OCI-LY1 (cell line): ENCODE measurements at regions not wholly inside any gene's neighbourhood (a gene's known extent, or its start where the extent isn't known, plus 50 kb on each side); places are given as distances from the start of the nearest gene placed in this dataset.

Source experiments
- H2AFZ ChIP-seq: fragments of 200-600 bp; sonication (generic), shearing (Covaris generic); 2 replicates; pipeline ENCODE4 v1.6.0; 2014; ENCODE audit warnings: antibody characterized with exemption, mild to moderate bottlenecking, low read length
- H3F3A ChIP-seq: fragments of 200-600 bp; sonication (generic), shearing (Covaris generic); 2 replicates; pipeline ENCODE4 v1.6.0; 2014; ENCODE audit warnings: mild to moderate bottlenecking, antibody characterized with exemption, low read length, moderate library complexity; ENCODE audit not compliant: insufficient read depth
- H3K27ac ChIP-seq: fragments of 200-600 bp; sonication (generic); 2 replicates; pipeline ENCODE4 v1.5.1; 2014; ENCODE audit warnings: low read length, mixed run types, mild to moderate bottlenecking, low read depth; ENCODE audit not compliant: poor library complexity, severe bottlenecking
- H3K27me3 ChIP-seq: fragments of 200-600 bp; sonication (generic); 2 replicates; pipeline ENCODE4 v1.6.0; 2014; ENCODE audit warnings: antibody characterized with exemption, mild to moderate bottlenecking, low read length, moderate library complexity; ENCODE audit not compliant: insufficient read depth
- H3K36me3 ChIP-seq: fragments of 200-600 bp; sonication (generic); 2 replicates; pipeline ENCODE4 v1.6.1; 2014; ENCODE audit warnings: mild to moderate bottlenecking, antibody characterized with exemption, low read length, moderate library complexity, mixed read lengths; ENCODE audit not compliant: insufficient read depth
- H3K4me1 ChIP-seq: fragments of 200-600 bp; sonication (generic); 2 replicates; pipeline ENCODE4 v1.5.1; 2014; ENCODE audit warnings: mild to moderate bottlenecking, low read length, moderate library complexity; ENCODE audit not compliant: insufficient read depth, severe bottlenecking
- H3K4me2 ChIP-seq: fragments of 200-600 bp; sonication (generic), shearing (Covaris generic); 2 replicates; pipeline ENCODE4 v1.6.1; 2014; ENCODE audit warnings: low read length
- H3K4me3 ChIP-seq: fragments of 200-600 bp; sonication (generic); 2 replicates; pipeline ENCODE4 v1.5.1; 2014; ENCODE audit warnings: low read length, low read depth, mild to moderate bottlenecking, mixed read lengths; ENCODE audit not compliant: poor library complexity, severe bottlenecking
- H3K79me2 ChIP-seq: fragments of 200-600 bp; shearing (Covaris generic); 2 replicates; pipeline ENCODE4 v1.6.1; 2016; ENCODE audit warnings: mixed run types, low read length, mixed read lengths; ENCODE audit not compliant: insufficient read depth
- H3K9ac ChIP-seq: fragments of 200-600 bp; sonication (generic), shearing (Covaris generic); 2 replicates; pipeline ENCODE4 v1.6.1; 2014; ENCODE audit warnings: mild to moderate bottlenecking, low read length, mixed read lengths
- H3K9me2 ChIP-seq: fragments of 200-600 bp; sonication (generic), shearing (Covaris generic); 2 replicates; pipeline ENCODE4 v1.6.1; 2014; ENCODE audit warnings: low read depth, mild to moderate bottlenecking, low read length, mixed read lengths
- H3K9me3 ChIP-seq: fragments of 200-600 bp; shearing (Covaris generic); 2 replicates; pipeline ENCODE4 v1.6.1; 2014; ENCODE audit warnings: low read length, mixed read lengths
- H4K20me1 ChIP-seq: fragments of 200-600 bp; sonication (generic), shearing (Covaris generic); 2 replicates; pipeline ENCODE4 v1.6.0; 2016; ENCODE audit warnings: mild to moderate bottlenecking, low read length; ENCODE audit not compliant: insufficient read depth
- CTCF ChIP-seq: fragments of 200-600 bp; sonication (generic), shearing (Covaris generic); IDR thresholded peaks from 2 replicates; pipeline ENCODE4 v1.5.1; 2017; ENCODE audit warnings: mild to moderate bottlenecking, antibody characterized with exemption, low read length, moderate library complexity, mixed read lengths
- EZH2 ChIP-seq: fragments of 200-600 bp; sonication (generic), shearing (Covaris generic); IDR thresholded peaks from 2 replicates; pipeline ENCODE4 v1.8.0; 2017; ENCODE audit warnings: borderline replicate concordance, mixed run types, mild to moderate bottlenecking, antibody characterized with exemption, low read length, moderate library complexity, mixed read lengths

GRCh38 chr5:109487753-109488420 is 78.1 kb upstream of the PJA2 start:
- Histone ChIP-seq H3K4me3 (no peak overlapping the region), H3K9ac (no peak overlapping the region), H3K9me2 (no peaks in the 10 kb centered on the region), H3K79me2 (no peaks in the 10 kb centered on the region), H3K4me1 (no peaks in the 10 kb centered on the region), H3K4me2 (no peak overlapping the region), H3K9me3 (no peaks in the 10 kb centered on the region), H3F3A (no peaks in the 10 kb centered on the region), H3K27me3 (no peaks in the 10 kb centered on the region), H3K36me3 (no peaks in the 10 kb centered on the region), H2AFZ (no peak overlapping the region), H4K20me1 (no peaks in the 10 kb centered on the region), H3K27ac (no peak overlapping the region)
- TF ChIP-seq CTCF = no peak
- TF ChIP-seq EZH2 = no peak

- no peak overlapping the region for H2AFZ ChIP-seq
- no peak overlapping the region for H3K27ac ChIP-seq
- no peaks in the 10 kb centered on the region for H3K79me2 ChIP-seq
- H3K9me3 ChIP-seq = no peaks in the 10 kb centered on the region
- H3K27me3 ChIP-seq = no peaks in the 10 kb centered on the region
- H4K20me1 ChIP-seq = no peaks in the 10 kb centered on the region
- no peak for TF ChIP-seq EZH2
- no peak for TF ChIP-seq CTCF
- H3F3A ChIP-seq = no peaks in the 10 kb centered on the region
- H3K36me3 ChIP-seq = no peaks in the 10 kb centered on the region
- H3K4me3 ChIP-seq = no peak overlapping the region
- H3K4me2 ChIP-seq = no peak overlapping the region
- H3K9me2 ChIP-seq = no peaks in the 10 kb centered on the region
- H3K4me1 ChIP-seq = no peaks in the 10 kb centered on the region
- H3K9ac ChIP-seq = no peak overlapping the region
These were observed 76.5 kb upstream of the PJA2 start for GRCh38 chr5:109486200-109486804.

DNA sequence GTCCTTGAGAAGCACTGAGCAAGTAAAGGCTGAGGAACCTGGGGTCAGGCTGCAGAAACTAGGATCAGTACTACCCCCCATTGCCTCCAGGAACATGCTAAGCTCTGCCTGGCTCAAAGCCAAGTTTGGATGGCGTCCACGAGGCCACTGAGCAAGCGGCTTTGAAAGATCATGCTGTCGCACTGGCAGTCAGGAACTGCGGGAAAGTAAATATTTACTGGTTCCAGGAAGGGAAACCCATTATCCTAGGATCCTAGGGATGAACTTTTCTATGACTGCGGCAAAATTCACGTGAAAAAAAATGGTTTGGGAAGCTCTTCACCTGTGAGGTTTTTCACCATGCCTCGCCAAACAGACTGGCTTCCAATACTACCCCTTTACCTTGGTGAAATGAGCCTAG is 75.3 kb upstream of the PJA2 start:
- no peaks in the 10 kb centered on the region for H4K20me1 ChIP-seq
- no peaks in the 10 kb centered on the region for H3K27me3 ChIP-seq
- no peaks in the 10 kb centered on the region for H3K36me3 ChIP-seq

More for the DNA sequence above, 75.3 kb upstream of the PJA2 start:
- no peak overlapping the region for H3K4me3 ChIP-seq
- H3K4me1 ChIP-seq = no peaks in the 10 kb centered on the region
- H3K9me2 ChIP-seq = no peaks in the 10 kb centered on the region
- no peak overlapping the region for H3K4me2 ChIP-seq
- TF ChIP-seq CTCF = no peak
- TF ChIP-seq EZH2 = no peak
- no peaks in the 10 kb centered on the region for H3K9me3 ChIP-seq
- H3K27ac ChIP-seq = no peak overlapping the region
- H2AFZ ChIP-seq = no peak overlapping the region
- H3K9ac ChIP-seq = no peak overlapping the region
- H3K79me2 ChIP-seq = no peaks in the 10 kb centered on the region
- no peaks in the 10 kb centered on the region for H3F3A ChIP-seq
